ENCODE measurements at regions not wholly inside any gene's neighbourhood (a gene's known extent, or its start where the extent isn't known, plus 50 kb on each side); places are given as distances from the start of the nearest gene placed in this dataset.
"Not testable (repeated sequence)": the region's sequence is repeated elsewhere in the genome, so short reads cannot be mapped to it uniquely, and the experiment has no call there.

DNA sequence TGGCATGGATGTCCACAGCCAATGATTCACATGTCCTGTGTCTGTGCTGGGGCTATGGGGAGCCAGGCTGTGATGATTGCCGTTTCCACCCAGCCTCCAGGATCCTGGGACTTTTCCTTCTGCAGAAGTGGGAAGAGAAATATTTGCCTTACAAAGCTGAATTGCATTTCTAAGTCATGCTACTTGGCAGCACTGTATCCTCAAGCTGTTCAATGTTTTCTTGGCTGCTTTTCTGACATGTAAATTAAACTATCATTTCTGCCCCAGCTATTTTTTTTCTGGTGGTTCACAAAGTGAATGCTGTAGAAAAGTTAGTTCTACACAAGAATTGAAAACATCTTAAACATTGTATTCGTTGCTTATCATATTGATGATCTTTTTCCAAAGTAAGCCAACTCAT lies 51.9 kb upstream of the TCERG1L start:
- no peak for DNase-seq

DNA sequence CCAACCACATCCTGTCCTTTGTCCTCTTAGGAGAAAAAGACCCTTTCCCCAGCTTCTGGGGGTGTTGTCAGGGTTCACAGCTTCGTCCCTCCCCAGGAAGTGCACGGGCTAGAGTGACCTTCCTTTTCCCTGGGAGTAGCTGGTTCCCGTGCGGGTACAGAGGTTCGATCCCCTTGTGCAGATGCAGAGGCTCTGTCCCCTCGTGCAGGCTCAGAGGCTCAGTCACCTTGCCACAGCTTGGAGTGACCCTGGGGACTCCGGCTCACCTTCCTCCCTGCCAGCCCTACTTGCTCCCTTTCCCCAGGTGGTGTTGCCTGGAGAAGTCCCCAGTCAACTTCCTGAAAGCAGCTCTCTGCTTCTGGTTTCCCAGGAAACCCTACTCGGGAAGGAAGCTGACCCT lies 60.0 kb upstream of the TCERG1L start:
- DNase-seq, result no peak

DNA sequence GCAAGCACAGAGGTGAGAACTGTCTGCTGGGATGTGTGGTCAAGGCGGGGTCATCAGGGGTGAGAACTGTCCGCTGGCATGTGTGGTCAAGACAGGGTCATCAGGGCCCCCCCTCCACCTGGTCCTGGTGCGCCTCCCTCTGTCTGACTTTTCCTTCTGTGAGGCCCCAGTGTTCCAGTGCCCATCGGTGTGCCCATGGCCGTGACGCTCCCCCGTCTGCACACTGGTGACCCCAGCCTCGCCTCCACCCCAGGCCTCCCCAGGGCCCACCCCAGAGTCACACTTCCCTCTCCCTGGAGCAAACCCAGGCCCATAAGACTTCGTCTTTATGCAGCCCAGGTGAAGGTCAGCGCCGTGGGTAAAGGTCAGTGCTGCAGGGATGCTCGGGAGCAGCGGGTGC lies 70.1 kb upstream of the TCERG1L start:
- no peak for DNase-seq

DNA sequence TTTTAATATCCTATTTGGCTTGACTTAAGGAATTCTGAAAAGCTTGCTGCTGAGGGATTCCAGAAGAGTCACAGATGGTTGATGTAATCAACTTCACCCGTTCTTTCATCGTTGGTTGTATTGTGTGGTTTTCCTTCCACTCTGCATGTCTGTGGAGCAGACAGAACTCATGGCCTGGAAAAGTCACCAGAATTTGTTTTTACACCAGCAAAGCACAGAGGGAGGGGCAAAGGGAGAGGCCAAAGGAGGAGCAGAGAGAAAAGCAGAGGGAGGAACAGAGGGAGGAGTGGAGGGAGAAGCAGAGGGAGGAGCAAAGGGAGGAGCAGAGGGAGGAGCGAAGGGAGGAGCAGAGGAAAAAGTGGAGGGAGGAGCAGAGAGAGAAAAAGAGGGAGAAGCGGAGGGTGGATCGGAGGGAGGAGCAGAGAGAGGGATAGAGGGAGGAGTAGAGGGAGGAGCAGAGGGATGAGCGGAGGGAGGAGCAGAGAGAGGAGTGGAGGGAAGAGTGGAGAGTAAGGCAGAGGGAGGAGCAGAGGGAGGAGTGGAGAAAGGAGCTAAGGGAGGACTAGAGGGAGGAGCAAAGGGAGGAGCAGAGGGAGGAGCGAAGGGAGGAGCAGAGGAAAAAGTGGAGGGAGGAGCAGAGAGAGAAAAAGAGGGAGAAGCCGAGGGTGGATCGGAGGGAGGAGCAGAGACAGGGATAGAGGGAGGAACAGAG lies 73.8 kb upstream of the TCERG1L start:
- not testable (repeated sequence) for DNase-seq

DNA sequence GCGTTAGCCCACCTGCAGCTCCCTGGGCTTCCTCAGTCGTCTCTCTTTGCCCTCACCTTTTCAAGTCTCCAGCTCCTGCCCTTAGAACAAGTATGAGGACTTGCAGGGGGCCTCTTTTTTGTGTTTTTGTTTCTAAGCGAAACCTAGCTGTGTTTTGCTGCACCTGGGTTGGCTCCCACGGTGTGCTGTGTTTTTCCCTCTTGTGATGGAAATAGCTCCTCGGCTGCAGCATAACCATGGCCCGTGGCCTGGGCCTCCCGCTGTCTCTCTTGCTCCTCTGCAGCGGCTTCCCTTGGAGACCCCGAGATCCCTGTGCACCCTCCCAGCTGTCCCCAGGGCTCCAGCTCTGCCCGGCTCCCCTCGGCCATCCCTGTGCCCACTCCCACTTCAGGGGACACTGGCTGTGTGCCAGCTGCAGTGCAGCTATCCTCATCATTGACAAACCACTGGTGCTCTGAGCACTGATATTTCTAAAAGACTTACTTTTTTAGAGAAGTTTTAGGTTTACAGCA lies 75.6 kb upstream of the TCERG1L start:
- DNase-seq, result no peak

DNA sequence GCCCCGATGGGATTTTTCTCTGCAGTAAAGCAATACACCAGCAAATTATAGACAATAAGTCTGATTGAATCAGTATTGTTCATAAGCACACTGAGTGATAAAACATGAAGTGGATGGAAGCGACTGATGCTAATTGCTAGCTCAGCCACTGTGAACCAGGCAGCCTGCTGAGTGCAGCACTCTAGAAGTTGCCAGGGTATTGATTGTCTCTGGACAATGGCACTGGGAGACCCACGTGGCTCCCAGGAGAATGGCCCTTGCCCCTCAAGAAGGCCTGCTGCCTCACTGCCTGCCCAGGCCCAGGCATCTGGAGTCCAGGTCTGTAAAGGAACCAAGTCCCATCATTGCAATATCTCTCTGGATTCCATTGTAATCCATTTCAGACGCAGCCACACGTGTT lies 80.4 kb upstream of the TCERG1L start:
- DNase-seq, result no peak

DNA sequence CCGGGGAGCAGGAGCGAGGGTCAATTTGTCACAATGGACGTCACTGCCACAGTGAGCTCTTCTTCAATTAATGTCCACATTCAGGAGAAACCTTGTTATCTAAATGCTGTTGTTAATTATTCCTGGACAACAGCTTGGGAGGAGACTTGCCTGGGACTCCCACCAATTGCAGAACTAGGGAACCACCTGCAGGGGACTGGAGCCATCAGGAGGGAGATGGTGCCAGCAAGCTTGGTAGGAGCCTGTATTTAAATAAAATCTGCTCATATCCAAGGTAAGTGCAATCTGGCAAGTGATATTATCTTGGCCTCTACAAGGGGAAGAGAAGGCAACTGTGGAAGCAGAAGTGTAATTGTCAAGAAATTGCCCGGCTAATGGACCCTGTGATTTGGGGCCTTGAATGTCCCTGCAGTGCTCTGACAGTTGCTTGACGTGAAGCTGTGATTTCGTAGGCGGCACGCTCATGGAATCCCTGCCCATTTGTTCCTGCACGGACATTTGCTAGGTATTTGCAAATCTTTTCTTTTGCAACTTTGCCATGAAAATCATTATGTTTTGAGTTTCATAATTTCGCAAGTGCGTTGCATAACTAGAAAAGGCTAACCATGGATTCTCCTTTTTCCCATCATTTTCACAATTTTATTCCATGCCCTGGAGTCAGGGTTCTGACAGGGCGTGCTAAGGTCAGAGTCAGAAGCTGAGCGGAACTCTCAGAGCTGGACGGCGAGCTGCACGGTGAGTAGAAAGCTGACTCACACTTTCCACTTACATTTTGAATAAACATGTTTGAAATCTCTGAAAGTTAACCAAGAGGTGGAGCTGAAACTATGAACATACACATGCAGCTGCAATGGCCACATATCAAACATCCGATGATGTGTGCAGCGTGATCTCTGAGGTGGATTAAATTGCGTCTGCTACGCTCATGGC lies 84.9 kb upstream of the TCERG1L start:
- DNase-seq, result no peak

DNA sequence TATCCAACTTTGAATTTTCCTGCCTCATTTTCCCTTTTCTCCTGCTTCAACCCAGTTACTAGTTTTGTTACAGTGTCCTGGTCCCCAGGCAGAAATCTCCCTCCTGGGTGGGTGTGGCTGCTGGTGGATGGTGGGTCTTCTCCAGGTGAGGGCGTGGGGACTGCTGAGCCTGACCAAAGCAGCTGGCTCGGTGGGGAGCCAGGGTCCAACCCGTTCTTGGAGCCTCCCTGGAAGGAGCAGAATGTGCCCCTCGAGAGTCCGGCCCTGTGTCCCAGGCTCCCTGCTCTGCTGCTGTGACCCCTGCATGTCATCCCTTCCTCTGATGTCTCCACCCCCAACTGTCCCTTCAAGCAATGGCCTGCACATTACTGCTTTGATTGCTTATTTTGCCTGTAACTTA lies 86.6 kb upstream of the TCERG1L start:
- DNase-seq, result no peak

DNA sequence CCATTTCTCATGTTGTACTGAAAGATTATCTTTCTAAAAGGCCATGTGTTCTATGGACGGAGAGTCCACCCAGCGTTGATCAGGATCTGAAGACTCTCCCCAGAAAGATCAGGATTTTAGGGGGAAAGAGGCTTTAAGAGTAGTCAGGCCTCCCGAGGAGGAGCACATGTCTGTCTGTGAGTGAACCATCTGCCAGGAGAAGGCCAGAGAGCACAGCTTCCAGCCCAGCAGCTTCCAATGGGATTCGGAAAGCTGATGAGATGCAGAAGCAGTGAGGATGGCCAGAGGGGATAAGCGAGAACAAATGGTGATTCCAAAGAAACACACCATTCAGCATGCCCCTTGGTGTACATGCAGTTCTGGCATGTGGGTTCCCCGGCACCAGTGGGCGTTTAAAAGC lies 88.5 kb upstream of the TCERG1L start:
- no peak for DNase-seq

DNA sequence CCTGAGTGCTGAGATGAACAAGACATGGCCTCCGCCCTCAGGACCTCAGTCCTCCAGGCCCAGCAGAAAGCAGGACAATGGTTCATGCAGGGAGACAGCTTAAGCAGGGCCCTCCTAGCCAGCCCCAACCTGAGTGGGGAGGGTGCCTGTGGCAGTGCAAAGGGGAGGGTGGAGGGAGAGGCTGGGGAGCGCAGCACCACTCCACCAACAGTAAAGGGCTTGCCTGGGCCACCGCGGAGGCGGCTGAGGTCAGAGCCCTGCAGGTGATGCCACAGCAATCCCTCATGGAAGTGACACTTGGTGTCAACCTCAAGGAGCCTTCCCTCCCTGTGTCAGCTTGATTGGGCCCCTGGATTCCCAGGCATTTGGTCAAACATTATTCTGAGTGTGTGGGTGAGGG lies 89.0 kb upstream of the TCERG1L start:
- no peak for DNase-seq

DNA sequence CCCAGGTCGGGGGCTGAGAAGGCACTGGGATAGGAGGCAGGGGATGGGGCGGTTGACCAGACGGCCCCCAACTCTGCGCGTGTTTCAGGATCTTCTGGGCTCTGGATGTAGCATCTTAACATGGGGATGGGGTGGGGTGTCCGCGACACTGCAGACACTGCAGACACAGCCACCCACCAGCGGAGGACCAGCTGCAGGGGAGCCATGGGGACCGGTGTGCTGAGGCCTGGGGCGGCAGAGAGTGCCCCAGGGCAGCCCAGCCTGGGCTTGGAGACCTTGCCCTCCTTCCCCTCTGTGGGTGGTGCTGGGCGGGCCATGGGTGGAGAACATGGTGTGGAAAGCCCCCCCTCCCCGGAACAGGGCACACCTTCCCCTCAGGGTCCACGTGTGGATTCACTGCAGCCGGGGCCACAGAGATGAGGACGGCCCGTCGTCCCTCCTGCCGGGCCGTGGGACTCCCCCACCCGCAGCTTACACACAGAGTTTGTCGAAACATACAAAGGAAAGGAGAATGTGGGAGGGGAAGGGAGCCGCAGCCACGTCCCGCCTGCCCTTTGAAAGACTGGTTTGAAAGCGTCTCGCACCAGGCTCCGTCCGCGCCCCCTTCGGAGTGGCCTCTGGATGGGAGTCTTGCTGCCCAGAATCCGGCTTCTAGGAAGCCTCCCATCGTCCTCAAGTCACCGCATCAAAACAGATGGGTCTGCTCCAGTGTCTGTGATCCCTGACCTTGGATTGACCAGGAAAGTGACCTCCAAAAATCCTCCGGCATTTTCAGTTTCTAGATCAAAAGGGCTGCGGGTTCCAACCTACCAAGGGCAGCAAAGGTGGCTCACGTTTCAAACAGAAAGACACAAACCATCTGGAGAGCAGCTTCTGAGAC lies 91.5 kb upstream of the TCERG1L start:
- no peak for DNase-seq

DNA sequence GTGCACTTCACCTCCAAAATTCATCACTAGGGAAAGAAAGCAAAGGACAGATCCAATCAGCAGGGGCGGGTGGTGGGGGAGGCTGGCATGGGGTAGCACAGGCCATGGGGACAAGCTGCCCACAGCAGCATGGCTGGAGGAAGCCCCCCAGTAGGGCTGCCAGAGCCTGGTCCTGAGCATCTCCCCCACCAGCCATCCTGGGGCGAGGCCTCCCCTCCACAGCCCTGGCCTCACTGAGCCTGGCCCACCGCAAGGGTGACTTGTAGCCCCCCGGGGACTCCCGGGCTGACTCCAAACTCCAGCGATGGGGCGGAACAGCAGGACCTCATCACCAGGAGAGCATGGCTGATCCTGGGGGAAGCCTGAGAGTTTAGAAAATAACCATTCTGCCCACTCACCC lies 92.4 kb upstream of the TCERG1L start:
- no peak for DNase-seq

DNA sequence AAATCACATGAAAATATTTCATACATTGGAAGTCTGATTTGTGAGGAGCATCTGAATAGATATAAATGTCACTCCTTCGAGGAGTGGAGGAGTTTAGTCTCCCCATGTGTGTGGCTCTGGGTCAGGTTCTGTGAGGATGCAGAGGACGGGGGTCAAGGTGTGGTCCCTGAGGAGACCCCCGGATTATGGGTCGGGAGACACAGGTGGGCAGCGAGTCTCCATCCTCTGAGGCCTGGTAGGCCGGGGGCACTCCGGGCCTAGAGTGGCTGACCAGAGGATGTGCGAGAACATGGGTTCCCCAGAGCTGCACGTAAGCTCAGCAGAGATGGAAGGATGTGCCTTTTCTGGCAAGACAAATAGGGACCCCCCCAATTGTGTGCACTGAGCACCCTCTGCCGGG lies 93.4 kb upstream of the TCERG1L start:
- DNase-seq, result no peak

DNA sequence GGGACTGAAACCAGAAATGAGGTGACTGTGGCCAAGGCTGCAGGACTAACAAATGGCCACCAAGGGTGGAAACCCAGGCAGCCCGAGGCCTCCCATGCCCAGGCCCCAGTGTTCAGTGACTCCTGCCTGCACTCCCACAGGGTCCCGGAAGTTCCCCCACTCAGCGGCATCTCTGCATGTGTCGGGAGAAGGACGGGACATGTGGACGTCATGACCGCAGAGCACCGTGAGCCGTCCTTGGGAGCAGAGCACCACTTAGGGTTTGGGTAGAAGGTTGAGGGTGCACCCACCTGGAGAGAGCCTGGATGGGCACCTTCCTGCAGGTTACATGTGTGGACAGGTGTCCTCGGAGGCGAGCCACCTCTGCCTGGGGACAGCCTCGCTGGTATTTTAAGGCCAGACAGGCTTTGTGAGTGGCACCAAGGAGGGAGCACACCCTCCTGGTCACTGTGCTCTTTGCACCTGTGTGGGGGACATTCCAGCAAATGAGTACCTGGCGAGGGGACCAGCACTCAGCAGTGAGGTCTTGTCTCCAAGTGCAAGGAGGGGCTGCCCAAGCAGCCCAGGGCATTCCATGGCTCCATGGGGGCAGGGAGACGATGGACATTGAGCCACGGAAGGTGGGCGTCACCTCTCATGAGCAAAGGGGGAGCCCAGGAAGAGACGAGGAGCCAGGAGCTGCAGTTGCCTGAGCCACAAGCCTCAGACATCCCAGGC lies 95.3 kb upstream of the TCERG1L start:
- DNase-seq, result no peak

DNA sequence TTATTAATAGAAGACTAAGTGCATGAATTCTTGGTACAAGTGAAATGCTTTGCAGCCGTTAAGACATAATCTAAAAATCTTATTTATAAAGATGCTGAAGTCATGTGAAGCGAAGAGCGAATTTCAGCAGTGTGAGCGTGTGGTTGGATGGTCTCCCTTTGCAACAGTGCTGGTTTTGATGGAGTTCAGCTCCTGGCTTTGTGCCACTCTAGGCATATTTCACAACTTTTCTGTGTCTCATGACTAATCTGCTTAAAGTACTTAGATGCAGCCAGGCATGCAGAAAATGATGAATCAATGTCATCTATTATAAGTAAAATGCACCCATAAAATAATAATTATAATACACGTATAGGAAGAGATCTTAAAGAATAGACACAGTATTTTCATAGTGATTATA lies 107.2 kb upstream of the TCERG1L start:
- DNase-seq, result no peak

DNA sequence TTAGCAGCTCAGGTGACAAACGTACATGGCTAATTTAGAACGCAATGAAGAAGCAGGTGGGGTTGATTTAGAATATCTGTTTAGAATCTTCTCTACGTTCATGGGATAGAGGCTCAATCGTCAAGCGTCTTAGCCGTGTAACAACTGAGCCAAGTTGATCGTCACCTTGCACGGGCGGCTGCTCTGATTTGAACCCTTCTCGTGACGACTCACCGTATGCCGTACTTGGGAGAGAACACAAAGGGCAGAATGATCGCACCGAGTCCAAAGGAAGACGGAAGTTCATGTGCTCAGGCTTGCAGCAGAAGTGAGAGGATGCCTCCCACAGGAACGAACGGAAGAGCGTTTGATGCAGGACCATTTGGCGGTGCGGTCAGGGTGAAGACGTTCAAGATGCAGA lies 108.3 kb upstream of the TCERG1L start:
- no peak for DNase-seq

DNA sequence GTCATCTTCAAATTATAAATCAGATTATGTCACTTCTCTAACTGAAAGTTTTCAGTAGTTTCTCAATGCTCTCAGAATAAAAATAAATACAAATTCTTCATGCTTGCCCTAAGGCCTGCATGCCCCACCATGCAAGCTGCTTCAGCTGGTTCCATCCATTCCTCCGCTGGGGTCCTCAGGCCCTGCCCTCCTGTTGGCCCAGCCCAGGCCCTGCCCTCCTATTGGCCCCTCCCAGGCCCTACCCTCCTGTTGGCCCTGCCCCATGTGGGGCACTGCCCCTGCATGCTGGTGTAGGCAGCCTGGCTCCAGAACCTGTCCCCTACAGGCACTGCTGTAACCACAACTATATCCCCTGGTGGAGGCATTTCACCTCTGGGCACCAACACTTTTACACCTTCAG lies 109.3 kb upstream of the TCERG1L start:
- no peak for DNase-seq

DNA sequence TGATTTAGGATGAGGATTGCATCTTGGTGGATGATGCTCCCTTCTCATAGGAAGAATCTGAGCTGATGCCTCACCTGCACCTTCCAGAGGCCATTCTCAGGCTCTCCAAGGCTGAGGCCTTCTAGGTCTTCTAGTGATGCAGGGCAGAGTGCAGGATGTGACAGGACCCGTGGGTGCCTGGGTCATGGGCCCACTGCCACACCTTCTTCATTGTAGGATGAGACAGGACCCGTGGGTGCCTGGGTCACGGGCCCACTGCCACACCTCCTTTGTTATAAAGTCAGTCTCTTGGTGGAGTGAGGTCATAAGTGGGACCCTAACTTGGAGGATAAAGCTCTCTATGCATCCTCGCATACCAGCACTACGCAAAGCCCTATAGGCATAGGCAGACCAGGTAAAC lies 109.9 kb upstream of the TCERG1L start:
- DNase-seq, result no peak

DNA sequence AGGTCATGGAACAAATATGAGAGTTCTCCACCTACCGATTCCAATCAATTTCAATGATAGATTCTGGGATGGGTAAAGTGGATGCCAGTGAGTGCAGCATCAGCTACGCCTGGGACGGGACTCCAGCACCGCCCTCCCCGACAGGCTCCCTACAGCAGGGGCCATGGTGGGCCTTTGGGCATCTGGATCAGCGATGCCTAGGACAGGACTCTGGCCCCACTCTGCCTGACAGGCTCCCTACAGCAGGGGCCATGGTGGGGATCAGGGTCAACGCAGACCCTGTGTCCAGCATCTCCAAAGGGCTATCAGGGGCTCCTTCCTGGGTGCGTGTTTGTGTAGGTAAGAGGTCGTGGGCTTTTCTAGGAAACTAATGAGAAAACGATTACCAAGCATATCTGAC lies 111.2 kb upstream of the TCERG1L start:
- DNase-seq, result no peak

DNA sequence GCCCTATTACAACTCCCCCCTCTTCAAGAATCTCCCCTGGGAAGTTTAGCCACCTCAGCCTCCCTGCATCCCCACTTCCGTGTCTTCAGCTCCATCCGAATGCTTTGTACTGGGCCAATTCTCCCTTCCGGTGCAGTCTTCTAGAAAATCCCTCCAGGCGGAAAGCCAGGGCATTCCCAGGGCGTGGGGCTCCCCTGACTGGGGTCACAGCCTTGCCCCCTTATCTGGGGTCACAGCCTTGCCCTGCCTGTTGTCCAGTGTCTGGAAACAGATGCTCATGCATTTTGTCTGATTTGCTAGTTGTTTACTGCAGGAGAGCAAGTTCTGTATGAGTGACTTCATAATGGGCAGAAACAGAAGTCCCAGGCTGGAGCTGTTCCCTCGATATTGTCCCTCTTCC lies 112.5 kb upstream of the TCERG1L start:
- DNase-seq, result no peak

DNA sequence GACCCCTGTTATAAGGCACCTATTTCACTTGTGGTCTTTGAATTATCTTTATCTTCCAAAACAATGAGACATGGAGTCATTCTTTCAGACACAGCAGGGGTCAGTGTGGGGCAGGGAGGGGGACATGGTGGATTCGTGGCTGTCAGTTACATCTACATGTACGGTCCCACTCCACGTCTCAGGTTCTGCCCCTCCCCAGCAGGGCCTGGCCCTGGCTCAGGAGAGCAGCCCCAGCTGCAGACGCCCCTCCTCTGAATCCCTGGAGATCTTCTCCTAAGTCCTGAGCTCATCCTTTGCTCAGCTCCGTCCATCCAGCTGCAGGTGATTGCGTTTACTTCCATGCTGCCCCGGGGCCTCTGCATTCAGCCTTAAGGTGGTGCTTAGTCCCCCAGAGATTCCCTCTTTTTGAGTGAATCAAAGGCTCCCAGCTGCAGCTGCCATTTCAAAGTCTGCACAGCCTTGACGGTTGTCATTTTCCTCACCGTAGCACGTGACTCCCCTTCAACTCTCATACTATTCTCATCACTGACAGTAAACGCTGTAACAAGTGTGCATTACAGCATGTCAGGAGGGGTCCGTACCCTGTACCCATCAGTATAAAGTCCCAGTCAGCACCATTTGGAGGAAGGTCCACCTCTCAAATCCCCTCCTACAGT lies 113.4 kb upstream of the TCERG1L start:
- DNase-seq, result no peak

Data from 8988T (cell line).